Ascending aorta (tissue), 2 donors: ENCODE measurements at regions not wholly inside any gene's neighbourhood (a gene's known extent, or its start where the extent isn't known, plus 50 kb on each side); places are given as distances from the start of the nearest gene placed in this dataset.

Experiments
- DNase-seq, 2 donors: peaks; one replicate each; pipeline ENCODE4 v3.0.0-alpha.2; 2019; ENCODE audit warnings: low spot score in 2 of 2
- H3K27ac ChIP-seq, 2 donors: fragments of 200-600 bp; sonication (generic); one replicate each; pipeline ENCODE4 v1.5.1; 2016 to 2017; ENCODE audit warnings: mild to moderate bottlenecking in 1 of 2
- H3K27me3 ChIP-seq: fragments of 200-600 bp; sonication (generic); one replicate; pipeline ENCODE4 v1.5.1; 2017
- H3K36me3 ChIP-seq, 2 donors: fragments of 200-600 bp; sonication (generic); one replicate each; pipeline ENCODE4 v1.5.1; 2016
- H3K4me1 ChIP-seq, 2 donors: fragments of 200-600 bp; sonication (generic); one replicate each; pipeline ENCODE4 v1.5.1; 2016 to 2017; ENCODE audit warnings: mild to moderate bottlenecking in 1 of 2
- H3K4me3 ChIP-seq, 2 donors: fragments of 200-600 bp; sonication (generic); one replicate each; pipeline ENCODE4 v1.5.1; 2016 to 2017; ENCODE audit warnings: mild to moderate bottlenecking in 1 of 2
- H3K9me3 ChIP-seq, 2 donors: fragments of 200-600 bp; sonication (generic); one replicate each; pipeline ENCODE4 v1.5.1; 2016
- intact Hi-C: fragments of 100-400 bp; cut with DNase I; formaldehyde crosslinking; loops from one replicate; pipeline ENCODE4 v1.15.1; 2023
- TF ChIP-seq, protein P1 (sequence below), 3 experiments: fragments of 200-600 bp in 2 of 3; fragments of 450-650 bp in 1 of 3; sonication (generic) in 2 of 3; IDR thresholded peaks; one replicate each; pipeline ENCODE4 v1.5.1; 2016 to 2019; ENCODE audit warnings: antibody characterized with exemption in 3 of 3, mild to moderate bottlenecking in 1 of 3, moderate library complexity in 1 of 3

DNA sequence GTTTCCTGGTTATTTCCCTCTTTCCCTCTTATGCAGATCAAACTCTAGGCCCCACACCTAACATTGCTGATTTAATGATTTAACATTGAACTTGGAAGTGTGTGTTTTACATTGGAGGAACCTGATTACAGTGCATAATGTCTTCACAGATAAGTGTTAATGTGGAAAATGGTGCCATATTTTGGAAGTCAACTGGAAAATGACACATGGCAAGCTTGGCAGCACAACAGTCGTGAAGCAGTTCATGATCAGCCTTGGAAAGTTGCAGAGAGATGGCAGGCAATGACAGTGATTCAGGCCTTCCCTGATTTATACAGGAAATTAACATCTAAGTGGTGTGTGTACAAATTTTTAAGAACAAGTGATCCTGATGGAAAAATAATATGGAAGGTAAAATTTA lies 80.0 kb upstream of the CTNND2 start:
- H3K4me3 ChIP-seq = no peak overlapping the region
- no peaks in the 10 kb centered on the region for H3K36me3 ChIP-seq
- TF ChIP-seq, protein P1, sequence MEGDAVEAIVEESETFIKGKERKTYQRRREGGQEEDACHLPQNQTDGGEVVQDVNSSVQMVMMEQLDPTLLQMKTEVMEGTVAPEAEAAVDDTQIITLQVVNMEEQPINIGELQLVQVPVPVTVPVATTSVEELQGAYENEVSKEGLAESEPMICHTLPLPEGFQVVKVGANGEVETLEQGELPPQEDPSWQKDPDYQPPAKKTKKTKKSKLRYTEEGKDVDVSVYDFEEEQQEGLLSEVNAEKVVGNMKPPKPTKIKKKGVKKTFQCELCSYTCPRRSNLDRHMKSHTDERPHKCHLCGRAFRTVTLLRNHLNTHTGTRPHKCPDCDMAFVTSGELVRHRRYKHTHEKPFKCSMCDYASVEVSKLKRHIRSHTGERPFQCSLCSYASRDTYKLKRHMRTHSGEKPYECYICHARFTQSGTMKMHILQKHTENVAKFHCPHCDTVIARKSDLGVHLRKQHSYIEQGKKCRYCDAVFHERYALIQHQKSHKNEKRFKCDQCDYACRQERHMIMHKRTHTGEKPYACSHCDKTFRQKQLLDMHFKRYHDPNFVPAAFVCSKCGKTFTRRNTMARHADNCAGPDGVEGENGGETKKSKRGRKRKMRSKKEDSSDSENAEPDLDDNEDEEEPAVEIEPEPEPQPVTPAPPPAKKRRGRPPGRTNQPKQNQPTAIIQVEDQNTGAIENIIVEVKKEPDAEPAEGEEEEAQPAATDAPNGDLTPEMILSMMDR (IDR thresholded peaks at IDR 0.05) = no peak
- H3K27me3 ChIP-seq = no peaks in the 10 kb centered on the region
- DNase-seq = no peak
- intact Hi-C loops = no loop called here
- H3K27ac ChIP-seq = no peak overlapping the region
- no peaks in the 10 kb centered on the region for H3K4me1 ChIP-seq
- no peaks in the 10 kb centered on the region for H3K9me3 ChIP-seq

DNA sequence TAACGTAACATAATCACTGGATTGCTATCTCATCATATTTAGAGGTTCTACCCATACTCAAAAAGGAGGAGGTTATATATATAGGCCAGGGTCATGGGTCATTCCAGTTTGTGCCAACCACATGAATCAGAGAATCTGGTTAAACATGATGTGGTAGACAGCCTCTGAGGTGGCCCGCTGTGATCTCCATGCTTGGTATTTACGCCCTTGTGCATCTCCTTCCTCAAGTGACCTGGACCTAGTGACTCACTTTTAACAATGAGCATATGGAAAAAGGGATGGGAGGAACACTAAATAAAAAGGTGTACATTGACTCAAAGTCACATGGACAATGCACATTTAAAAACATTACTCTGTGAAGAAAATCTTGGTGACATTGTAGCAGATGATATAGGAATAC lies 77.7 kb upstream of the CTNND2 start:
- Histone ChIP-seq H3K9me3 (no peaks in the 10 kb centered on the region), H3K27ac (no peak overlapping the region), H3K27me3 (no peaks in the 10 kb centered on the region), H3K4me3 (no peak overlapping the region), H3K4me1 (no peaks in the 10 kb centered on the region), H3K36me3 (no peaks in the 10 kb centered on the region)
- DNase-seq = no peak
- TF ChIP-seq, protein P1 (IDR thresholded peaks at IDR 0.05) = no peak
- intact Hi-C loops = no loop called here

DNA sequence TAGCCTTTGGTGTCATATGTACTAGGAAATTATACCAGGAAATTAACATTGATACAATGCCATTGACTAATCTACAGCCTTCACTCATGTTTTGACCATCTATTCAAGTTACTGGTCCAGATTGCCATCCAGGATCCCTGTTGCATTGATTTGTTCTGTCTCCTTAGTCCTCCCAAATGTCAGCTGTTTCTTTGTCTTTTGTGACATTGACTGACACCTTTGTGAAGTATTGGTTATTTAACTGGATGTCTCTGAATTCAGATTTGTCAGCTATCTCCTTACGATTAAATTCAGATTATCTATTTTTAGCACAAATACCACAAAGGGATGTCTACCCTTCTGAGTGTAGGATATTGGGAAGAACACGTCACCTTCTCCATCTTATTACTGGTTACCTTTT lies 73.7 kb upstream of the CTNND2 start:
- no peaks in the 10 kb centered on the region for H3K4me1 ChIP-seq
- H3K9me3 ChIP-seq = no peaks in the 10 kb centered on the region
- no peak overlapping the region for H3K4me3 ChIP-seq
- H3K27me3 ChIP-seq = no peaks in the 10 kb centered on the region
- H3K36me3 ChIP-seq = no peaks in the 10 kb centered on the region
- intact Hi-C loops = no loop called here
- DNase-seq = no peak
- TF ChIP-seq, protein P1 (IDR thresholded peaks at IDR 0.05) = no peak
- no peak overlapping the region for H3K27ac ChIP-seq

DNA sequence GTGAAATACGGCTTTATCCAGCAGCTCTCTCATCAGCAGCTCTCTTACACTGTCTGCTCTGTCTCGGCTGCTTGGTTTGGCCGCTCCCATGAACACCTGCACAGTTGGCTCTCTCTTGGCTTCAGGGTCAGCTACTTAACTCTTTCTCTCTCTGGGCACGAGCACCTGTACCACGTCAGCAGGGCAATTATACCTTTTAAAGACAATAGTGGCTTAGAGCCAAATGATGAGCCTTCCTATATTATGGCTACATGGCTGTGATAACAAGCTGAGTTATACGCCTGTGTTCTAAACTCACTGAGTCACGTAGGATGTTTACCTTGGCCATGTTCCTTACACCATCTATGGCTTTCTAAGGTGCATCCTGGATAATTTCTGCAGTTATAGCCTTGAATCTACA lies 69.2 kb upstream of the CTNND2 start:
- DNase-seq = no peak
- intact Hi-C loops = no loop called here
- Histone ChIP-seq H3K27me3 (no peaks in the 10 kb centered on the region), H3K9me3 (no peaks in the 10 kb centered on the region), H3K4me3 (no peak overlapping the region), H3K36me3 (no peaks in the 10 kb centered on the region), H3K27ac (no peak overlapping the region), H3K4me1 (no peaks in the 10 kb centered on the region)
- TF ChIP-seq, protein P1 (IDR thresholded peaks at IDR 0.05) = no peak

DNA sequence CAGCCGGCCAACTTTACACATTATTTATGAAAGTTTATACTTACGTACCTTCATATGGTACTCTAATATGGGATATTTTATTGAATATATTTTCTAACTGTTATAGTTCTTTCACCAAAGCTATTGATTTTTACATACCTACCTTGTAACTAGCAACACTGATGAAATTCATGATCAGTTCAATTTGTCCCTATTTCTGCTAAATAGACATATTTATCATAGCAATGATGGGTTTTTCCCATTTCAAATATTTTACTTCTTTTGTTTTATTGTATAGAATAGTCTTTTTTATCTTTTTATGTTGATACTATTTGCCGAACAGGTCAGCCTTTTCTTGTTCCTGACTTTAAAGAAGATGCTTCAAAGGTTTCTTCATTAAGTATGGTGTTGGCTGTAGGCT lies 59.0 kb upstream of the CTNND2 start:
- TF ChIP-seq, protein P1 (IDR thresholded peaks at IDR 0.05) = no peak
- no peaks in the 10 kb centered on the region for H3K36me3 ChIP-seq
- H3K4me1 ChIP-seq = no peaks in the 10 kb centered on the region
- H3K4me3 ChIP-seq = no peak overlapping the region
- intact Hi-C loops = no loop called here
- H3K9me3 ChIP-seq = no peaks in the 10 kb centered on the region
- no peak overlapping the region for H3K27ac ChIP-seq
- H3K27me3 ChIP-seq = no peaks in the 10 kb centered on the region
- DNase-seq = no peak

DNA sequence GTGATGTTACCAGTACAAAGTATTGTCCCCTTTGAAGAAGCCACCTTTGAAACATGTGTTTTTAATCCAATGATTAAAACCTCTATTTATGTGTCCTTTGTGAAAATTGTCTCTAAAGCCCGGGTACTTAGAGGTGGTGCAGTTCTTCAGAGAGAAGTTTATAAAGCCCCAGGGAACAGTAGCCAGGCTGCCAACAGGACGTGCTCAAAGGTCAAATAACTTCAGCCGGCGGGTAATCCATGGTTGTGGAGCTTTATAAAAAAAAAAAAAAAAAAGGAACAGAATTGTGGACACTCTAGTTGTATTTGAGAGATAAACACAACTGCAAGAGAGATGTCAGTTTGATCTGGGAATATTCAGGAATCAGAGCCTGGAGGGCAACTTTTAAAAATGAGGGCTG lies 57.9 kb upstream of the CTNND2 start:
- Histone ChIP-seq H3K36me3 (no peaks in the 10 kb centered on the region), H3K27me3 (no peaks in the 10 kb centered on the region), H3K9me3 (no peaks in the 10 kb centered on the region), H3K27ac (no peak overlapping the region), H3K4me1 (no peaks in the 10 kb centered on the region), H3K4me3 (no peak overlapping the region)
- intact Hi-C loops = no loop called here
- no peak for DNase-seq
- TF ChIP-seq, protein P1 (IDR thresholded peaks at IDR 0.05) = no peak
